ENCODE measurements at regions not wholly inside any gene's neighbourhood (a gene's known extent, or its start where the extent isn't known, plus 50 kb on each side); places are given as distances from the start of the nearest gene placed in this dataset.

DNA sequence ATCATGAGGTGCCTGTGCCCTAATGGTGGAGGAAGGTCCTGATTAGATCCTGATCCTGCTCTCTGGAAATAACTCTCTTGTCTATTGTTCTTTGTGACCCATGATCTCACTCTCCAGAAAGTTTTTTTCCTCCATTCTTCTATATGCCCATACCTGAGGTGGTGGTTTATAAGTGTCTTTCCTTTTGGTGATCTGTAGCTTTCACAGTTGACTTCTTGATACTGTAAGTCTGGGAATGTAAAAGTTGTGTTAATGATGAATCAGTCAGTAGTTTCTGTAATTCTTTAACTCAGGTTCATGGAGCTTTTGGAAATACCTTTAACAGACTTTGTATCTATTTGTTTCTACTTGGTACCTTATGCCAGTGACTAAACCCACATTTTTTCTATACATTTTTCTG lies 444.0 kb upstream of the FLRT2 start:
- POLR2A ChIA-PET, result no interaction called here
- CTCF ChIA-PET, result no interaction called here
- FAIRE-seq, result no peak

DNA sequence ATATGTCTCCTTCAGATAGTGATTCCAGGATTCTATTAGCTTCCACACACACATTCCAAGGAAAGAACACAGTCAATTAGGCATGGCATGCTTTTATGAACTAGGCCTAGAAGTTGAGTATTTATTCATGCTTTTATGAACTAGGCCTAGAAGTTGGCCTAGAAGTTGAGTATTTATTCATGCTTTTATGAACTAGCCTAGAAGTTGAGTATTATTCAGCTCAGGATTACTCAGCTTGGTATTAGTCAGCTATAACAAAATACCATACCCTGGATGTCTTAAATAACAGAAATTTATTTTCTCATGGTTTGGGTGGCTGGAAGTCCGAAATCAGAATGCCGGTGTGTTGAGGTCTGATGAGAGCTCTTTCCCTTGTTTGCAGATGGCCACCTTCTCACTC lies 442.7 kb upstream of the FLRT2 start:
- Histone ChIP-seq H3K4me2 (no peak overlapping the region), H3K9me3 (no peaks in the 10 kb centered on the region), H3K27ac (no peak overlapping the region), H3K4me3 (no peak overlapping the region), H3K4me1 (no peaks in the 10 kb centered on the region)
- ChIA-PET CTCF (interaction anchor here (0.6 kb wide), 1 partner anchor 1120 kb away, joined by 3 read pairs; no protein-coding TSS in a partner anchor), POLR2A (no interaction called here)
- no peak for FAIRE-seq
- TF ChIP-seq KDM5A (IDR thresholded peaks at IDR 0.05) (no peak), ZSCAN20 (CRISPR knock-in tag; IDR thresholded peaks at IDR 0.05) (no peak), KDM1A (IDR thresholded peaks at IDR 0.05; ENCODE audit: low read depth) (no peak)
- 14% methylated on average over 2 of the region's 2 CpGs for WGBS (ENCODE audit: missing lambda C conversion rate)
- no peak for ATAC-seq
- no peak for DNase-seq (ENCODE audit: low read depth in 1 of 2, low spot score in 1 of 2)

More for the DNA sequence above, 444.0 kb upstream of the FLRT2 start:
- DNase-seq (ENCODE audit: low read depth in 1 of 2, low spot score in 1 of 2), result no peak
- ATAC-seq, result no peak
- Histone ChIP-seq H3K4me2 (no peak overlapping the region), H3K27ac (no peak overlapping the region), H3K4me1 (no peaks in the 10 kb centered on the region), H3K4me3 (no peak overlapping the region), H3K9me3 (no peaks in the 10 kb centered on the region)
- TF ChIP-seq CBX2 (IDR thresholded peaks at IDR 0.05; ENCODE audit: borderline replicate concordance, low read depth) (no peak), FOSL2 (IDR thresholded peaks at IDR 0.05) (no peak), FOSL2 (CRISPR knock-in tag; IDR thresholded peaks at IDR 0.05) (no peak)

DNA sequence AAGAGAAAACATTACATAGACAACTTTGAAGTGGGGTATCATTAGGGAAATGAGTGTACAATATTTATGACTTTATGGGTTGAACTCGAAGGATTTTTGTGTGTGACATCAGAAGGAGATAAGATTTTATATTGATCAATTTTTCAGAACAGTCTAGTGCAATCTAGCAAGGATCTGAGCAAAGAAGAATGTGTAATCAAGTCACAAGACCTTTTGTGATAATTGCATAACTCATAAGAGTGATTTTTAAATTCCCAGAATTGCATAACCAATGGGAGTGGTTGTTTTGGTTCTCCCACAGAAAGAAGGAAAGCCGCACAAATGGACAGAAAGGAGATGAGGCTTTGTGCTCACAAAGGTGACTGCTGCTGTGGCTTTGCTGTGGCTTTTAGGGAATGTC lies 441.8 kb upstream of the FLRT2 start:
- H3K4me3 ChIP-seq, result no peak overlapping the region
- ATAC-seq (no peak), DNase-seq (ENCODE audit: low read depth in 1 of 2, low spot score in 1 of 2) (no peak), FAIRE-seq (no peak)
- 25% methylated on average over 2 of the region's 2 CpGs for WGBS (ENCODE audit: missing lambda C conversion rate)
- H3K4me2 ChIP-seq, result no peak overlapping the region
- CTCF ChIA-PET, result interaction anchor here (1.3 kb wide), 1 partner anchor 447 kb away, joined by 3 read pairs; no protein-coding TSS in a partner anchor
- H3K9me3 ChIP-seq, result no peaks in the 10 kb centered on the region
- POLR2A ChIA-PET, result no interaction called here
- no peaks in the 10 kb centered on the region for H3K4me1 ChIP-seq
- no peak overlapping the region for H3K27ac ChIP-seq
- TF ChIP-seq CHD2 (IDR thresholded peaks at IDR 0.05; ENCODE audit: low read length, partially characterized antibody) (no peak), NFE2L2 (conservative IDR thresholded peaks at IDR 0.05; ENCODE audit: low read length) (no peak)

DNA sequence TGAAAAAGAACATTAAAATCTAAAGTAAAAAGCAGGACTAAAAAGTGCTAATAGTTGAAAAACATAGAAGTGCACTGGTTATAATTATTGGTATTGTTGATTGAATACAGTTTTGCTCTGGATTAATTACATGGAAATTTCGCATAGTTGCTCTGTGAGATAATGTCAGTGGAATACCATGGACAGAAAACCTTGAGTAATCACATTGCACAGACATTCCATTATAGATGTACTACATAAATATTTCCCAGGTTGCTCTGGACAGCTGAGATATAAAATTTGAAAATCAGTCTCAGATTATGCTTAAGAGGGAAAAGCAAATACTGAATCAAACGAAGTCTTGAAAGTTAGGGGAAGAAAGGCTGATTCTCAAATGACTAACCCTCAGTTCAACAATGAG lies 439.3 kb upstream of the FLRT2 start:
- no peak for ATAC-seq
- ChIA-PET CTCF (no interaction called here), POLR2A (no interaction called here)
- H3K4me3 ChIP-seq, result no peak overlapping the region
- no peak overlapping the region for H3K27ac ChIP-seq
- H3K9me3 ChIP-seq, result no peaks in the 10 kb centered on the region
- H3K4me1 ChIP-seq, result no peaks in the 10 kb centered on the region
- 28% methylated on average over 2 of the region's 2 CpGs for WGBS (ENCODE audit: missing lambda C conversion rate)
- no peak for FAIRE-seq
- DNase-seq (ENCODE audit: low read depth in 1 of 2, low spot score in 1 of 2), result no peak
- no peak for TF ChIP-seq RCOR1 (IDR thresholded peaks at IDR 0.05; ENCODE audit: low read depth, low read length)
- TF ChIP-seq GATA3 (IDR thresholded peaks at IDR 0.05; ENCODE audit: borderline replicate concordance), result no peak
- no peak for TF ChIP-seq NR3C1 (IDR thresholded peaks at IDR 0.05)
- TF ChIP-seq CEBPB (IDR thresholded peaks at IDR 0.05), result no peak
- TF ChIP-seq HEYL (CRISPR knock-in tag; IDR thresholded peaks at IDR 0.05), result no peak
- no peak overlapping the region for H3K4me2 ChIP-seq

DNA sequence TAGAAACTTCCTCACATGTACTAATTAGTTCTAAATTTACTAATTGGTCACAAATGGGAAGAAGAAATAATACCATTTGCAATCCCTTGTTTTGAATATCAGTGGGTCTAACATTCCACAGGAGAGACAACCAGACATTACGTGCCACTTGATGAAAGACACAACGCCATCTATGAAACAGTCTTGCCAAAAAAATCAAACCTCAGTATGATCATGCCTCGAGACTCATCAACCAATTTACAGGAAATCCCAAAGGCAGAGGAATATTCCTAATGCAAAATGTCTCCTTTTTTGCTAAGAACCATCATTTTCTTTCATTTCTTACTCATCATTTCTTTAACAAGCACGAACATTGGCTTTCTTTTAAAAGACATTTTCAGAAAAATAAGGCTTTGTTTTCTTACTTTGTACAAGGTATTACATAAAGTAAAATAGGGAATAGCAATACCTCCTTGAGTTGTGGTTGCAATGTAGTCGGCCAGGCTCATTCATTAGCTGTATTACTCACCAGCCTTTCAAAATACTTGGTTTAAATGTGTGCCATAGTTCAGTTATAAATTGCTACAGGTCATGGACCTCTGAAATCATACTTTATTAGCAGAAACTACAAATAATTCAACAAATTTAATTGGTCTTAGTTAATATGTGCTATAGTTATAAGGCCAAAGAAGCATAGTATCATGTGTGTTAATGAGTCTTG lies 436.2 kb upstream of the FLRT2 start:
- ATAC-seq, result no peak
- no peak for DNase-seq (ENCODE audit: low read depth in 1 of 2, low spot score in 1 of 2)
- H3K4me3 ChIP-seq, result no peak overlapping the region
- WGBS (ENCODE audit: missing lambda C conversion rate), result 36% methylated on average over 5 of the region's 5 CpGs
- no peak overlapping the region for H3K4me2 ChIP-seq
- H3K9me3 ChIP-seq, result no peaks in the 10 kb centered on the region
- no peaks in the 10 kb centered on the region for H3K4me1 ChIP-seq
- CTCF ChIA-PET, result no interaction called here
- TF ChIP-seq HDAC2 (IDR thresholded peaks at IDR 0.05) (no peak), POLR2A (IDR thresholded peaks at IDR 0.05; ENCODE audit: low read length) (no peak), TFCP2L1 (CRISPR knock-in tag; IDR thresholded peaks at IDR 0.05) (no peak), ESRRA (IDR thresholded peaks at IDR 0.05; ENCODE audit: borderline replicate concordance, low read length) (no peak), RCOR1 (IDR thresholded peaks at IDR 0.05; ENCODE audit: low read depth, low read length) (no peak)
- TF ChIP-seq, protein P1, sequence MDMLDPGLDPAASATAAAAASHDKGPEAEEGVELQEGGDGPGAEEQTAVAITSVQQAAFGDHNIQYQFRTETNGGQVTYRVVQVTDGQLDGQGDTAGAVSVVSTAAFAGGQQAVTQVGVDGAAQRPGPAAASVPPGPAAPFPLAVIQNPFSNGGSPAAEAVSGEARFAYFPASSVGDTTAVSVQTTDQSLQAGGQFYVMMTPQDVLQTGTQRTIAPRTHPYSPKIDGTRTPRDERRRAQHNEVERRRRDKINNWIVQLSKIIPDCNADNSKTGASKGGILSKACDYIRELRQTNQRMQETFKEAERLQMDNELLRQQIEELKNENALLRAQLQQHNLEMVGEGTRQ (IDR thresholded peaks at IDR 0.05), result no peak
- TF ChIP-seq, protein P2, sequence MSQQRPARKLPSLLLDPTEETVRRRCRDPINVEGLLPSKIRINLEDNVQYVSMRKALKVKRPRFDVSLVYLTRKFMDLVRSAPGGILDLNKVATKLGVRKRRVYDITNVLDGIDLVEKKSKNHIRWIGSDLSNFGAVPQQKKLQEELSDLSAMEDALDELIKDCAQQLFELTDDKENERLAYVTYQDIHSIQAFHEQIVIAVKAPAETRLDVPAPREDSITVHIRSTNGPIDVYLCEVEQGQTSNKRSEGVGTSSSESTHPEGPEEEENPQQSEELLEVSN (IDR thresholded peaks at IDR 0.05; ENCODE audit: borderline replicate concordance, low read depth), result no peak
- TF ChIP-seq, protein P3, sequence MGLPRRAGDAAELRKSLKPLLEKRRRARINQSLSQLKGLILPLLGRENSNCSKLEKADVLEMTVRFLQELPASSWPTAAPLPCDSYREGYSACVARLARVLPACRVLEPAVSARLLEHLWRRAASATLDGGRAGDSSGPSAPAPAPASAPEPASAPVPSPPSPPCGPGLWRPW (IDR thresholded peaks at IDR 0.05), result no peak
- POLR2A ChIA-PET, result no interaction called here
- FAIRE-seq, result no peak
- H3K27ac ChIP-seq, result no peak overlapping the region
